Renal cortex interstitium (tissue), 11 donors: ENCODE measurements at regions not wholly inside any gene's neighbourhood (a gene's known extent, or its start where the extent isn't known, plus 50 kb on each side); places are given as distances from the start of the nearest gene placed in this dataset.

ENCODE experiments used
- DNase-seq, 11 donors: peaks; one replicate each; pipeline ENCODE4 v3.0.0-alpha.2; 2013; ENCODE audit warnings: low read depth in 9 of 11, low spot score in 4 of 11; ENCODE audit errors: extremely low read depth in 1 of 11

DNA sequence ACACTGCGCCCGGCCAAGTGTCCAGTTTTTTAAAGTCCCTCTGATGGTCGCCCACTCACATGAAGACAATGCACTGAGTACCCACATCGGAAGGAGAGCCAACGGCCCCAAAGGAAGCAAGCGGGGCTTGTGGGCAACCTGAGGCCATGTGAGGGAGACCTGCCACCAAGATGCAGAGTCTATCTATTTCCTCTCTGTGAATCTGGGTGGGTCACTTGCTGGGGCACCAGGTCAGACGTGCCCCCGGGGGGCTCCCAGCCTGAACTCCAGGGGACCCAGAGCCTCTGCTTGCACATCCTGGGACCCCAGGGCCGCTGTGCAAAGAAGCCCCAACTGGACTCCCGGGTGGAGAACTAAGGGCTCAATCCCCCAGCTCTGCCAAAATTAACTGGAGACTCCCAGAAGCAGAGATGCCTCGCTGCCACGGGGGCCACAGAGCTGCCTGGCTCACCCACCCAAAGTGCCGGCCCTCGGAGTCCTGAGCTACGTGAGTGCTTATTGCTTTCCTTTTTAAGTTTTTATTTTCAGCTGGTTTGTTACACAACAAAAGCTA is 106.4 kb downstream of the BRD1 start:
- DNase-seq, result no peak

DNA sequence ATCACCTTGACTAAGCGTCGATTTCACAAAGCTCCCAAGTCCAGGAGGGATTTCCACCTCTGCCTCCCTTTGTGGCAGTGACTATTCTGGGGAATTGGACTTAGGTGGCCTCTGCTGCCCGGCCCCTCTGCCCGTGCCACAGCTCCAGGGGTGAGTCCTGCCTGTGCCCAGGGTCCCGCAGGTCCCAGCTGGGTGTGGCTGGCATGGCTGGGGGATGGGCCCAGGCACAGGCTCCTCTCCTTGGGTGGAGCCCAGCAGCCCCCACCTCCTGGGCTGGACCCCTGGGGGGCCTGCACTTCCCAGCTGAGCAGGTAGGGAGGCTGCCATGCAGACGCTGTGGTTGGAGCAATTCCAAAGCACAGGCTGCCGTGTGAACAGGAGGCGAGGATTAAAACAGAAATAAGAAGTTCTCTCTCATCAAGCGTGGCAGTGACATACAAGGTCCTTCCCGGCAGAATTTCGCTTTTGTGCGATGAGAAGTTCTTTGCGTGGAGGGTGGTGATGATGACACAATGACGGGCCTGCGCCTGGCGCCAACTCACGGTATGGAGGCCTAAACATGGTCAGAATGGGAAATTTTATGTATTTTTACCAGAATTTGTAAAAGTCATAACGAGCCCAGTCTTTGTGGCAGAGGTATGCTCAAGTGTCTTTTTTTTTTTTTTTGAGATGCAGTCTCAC is 107.3 kb downstream of the BRD1 start:
- no peak for DNase-seq

DNA sequence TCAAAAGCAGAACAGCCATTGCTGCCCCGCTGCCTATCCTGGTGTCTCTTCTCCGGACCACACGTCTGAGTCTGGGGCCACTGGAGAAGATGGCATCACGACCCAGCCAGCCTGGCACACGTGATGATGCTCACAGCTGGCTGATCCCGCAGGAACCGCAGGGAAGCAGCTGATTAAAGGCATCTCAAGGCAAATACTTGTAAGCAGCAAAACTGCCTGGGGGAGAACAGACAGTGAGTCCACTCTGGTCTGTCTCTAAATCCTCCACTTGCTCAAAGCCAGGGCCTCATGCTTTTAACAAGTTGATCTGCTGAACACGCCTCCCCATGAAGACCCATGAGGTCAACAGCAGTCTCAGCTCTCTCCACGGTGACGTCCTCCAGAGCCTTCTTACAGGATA is 108.6 kb downstream of the BRD1 start:
- no peak for DNase-seq

DNA sequence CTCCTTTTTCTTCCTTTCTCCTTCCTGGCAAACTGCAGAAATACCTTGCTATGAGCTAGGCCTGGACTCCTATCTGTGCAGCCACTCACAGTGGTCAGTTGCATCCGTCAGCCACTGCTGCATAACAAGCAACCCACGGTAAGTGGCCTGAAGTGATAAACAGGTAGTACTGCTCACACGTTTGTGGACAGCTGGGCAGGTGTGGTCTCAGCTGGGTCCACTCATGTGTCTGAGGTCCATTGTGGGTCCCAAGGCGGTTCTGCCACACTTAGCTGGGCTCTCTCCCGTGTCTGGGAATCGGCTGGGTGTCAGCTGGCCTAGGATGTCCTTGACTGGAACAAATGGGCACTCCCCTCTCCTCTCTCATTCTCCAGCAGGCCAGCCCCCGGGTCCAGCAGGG is 109.3 kb downstream of the BRD1 start:
- DNase-seq, result no peak

DNA sequence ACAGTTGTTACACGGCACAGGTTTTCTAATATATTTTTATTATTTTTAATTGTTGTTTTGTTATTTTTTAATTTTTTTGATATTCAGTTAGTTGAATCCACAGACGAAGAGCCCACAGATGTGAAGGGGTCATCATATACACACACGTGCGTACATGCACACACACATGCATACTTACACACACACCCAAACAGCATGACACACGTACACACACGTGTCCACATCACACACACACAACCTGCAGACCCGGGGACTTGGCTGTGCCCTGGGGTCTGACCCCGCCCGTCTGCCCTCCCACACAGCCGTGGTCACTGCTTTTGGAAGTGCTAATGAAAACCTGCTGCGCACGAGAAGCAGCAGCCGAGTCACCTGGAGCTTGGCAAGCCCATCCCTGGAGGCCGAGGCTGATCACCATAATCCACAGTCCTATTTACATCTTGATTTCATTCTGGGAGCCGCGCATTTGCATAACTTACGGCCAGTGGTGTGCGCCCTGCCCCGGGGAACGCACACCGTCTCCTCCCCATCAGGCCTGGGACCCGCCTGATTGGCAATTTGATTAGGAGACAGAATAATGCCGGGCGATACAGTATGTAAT is 110.3 kb downstream of the BRD1 start:
- DNase-seq, result no peak

DNA sequence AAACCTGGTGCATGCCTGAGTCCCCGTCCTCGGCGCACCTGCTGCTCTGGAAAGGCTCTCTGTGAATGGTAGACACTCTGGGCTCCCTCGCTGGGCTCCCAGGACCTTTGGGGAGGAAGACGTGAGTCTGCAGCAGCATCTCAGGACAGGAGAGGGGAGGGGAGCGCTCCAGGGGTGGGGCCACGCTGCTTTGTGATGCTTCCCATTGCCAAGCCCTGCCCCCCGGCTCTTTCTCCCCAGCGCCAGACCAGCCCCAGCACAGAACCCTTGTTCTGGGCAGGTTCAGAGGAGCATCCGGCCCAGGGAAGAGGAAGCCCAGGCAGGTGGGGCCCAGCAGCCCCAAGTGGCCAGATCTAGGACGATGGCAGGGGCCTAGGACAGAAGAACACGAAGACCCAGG is 111.2 kb downstream of the BRD1 start:
- DNase-seq, result no peak

DNA sequence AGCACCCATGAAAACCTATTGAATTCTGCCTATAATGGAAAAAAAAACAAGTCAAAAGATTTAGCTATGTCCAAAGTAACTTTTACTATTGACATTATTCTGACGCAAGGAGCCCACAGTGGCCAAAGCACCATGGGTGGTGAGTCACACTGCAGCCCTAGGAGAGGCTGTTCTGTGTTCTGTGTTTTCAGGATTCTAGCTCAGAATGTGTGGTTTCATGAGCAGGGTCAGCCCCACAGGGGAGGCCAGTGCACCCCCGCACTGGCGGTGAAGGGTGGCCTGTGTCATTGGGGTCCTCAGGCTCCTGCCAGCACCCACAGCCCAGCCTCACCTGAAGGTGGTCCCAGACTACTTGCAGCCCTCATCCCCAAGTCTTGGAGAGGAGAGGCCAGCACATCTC is 112.2 kb downstream of the BRD1 start:
- no peak for DNase-seq

DNA sequence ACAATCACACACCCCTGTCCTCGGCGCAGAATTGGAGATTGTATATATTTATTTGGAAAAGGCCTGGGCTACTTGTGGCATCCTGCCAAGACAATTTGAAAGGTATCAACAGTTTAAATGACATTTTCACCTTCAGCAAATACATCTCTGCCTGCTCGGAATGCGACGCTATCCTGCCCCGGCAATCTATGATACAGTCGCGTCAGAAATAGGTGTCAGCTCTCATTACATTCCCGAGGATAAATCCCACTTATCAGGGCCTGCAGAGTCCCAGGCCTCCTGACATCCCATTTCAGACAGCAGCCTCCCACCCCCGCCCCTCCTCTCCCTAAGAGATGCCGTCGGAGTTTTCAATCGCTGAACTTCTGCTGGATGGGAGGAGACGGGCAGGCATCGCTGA is 114.7 kb downstream of the BRD1 start:
- no peak for DNase-seq

DNA sequence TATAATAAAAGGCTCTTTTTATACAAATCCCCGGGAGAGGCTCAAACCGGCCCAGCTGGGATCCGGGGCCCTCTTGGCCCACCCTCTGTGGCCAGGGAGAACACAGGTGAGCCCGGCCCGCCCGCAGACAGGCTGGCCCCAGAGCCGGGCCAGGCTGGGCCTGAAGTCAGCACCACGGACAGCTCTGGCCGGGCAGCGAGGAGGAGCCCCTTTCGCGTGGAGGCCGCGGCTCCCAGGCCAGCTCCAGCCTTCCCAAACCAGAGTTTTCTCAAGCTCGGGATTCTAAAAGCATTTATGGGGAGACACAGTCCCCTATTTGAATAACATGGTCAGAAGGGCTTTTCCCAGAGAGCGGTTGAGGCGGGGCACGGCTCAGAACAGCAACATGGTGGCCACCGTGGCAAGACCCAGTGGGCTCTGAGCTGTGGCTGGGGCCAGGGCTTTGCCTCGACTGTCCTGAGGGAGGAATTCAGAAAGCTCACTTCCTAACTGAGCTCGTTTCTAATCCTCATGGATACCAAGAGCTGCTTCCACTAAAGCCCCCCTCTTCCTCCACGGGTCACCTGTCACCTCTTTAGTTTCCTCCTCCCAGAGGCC is 115.4 kb downstream of the BRD1 start:
- DNase-seq, result peak; percentile 7 to 50 (median 25)

DNA sequence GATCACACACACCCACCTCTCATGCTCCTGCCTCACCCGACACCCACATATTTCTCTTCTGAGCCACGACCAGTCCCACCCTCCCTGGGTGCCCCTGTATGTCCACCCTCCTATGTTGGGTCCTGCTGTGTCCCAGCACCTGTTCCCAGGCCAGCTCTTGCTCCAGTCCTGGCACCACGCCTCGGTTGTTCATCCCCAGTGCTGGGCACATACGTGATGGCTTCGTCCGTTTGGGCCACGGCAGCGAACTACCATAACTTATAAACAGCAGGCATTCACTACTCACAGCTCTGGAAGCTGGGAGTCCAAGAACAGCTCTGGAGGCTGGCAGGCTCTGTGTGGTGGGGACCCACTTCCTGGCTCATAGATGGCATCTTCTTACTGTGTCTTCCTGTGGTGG is 116.9 kb downstream of the BRD1 start:
- DNase-seq, result no peak

DNA sequence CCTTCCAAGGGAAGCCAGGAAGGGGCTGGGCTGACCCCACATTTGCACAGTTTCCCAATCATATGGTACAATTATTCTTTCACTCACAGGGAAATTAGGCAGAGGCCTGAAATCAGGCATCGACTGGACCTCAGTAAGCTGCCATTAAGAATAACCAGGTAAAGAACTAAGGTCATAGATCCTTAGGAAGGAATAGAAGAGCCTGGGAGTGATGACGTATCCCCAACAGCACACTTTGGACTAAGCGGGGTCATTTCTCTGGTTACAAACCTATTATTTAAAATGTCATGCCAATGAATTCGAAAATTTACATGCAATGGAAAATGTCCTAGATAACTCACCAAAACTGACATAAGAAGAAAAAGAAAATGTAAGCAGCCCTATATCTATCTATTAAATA is 118.2 kb downstream of the BRD1 start:
- DNase-seq, result no peak

DNA sequence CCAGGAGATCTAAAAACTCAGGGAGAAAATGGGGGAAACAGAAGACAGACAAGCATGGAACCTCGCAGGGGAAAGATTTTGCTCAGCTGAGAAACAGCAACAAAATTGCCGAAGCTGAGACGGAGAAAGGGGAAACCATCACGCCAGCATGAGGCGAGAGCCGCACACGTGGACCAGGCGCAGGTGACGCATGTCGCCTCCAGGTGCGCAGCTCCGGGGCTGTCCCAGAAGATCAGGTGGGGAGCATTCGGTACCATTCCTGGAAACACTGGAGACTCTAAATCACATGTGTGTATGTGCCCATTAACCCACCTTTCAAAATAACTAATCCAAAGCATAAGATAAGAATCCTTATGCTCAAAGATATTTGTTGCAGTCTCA is 121.7 kb downstream of the BRD1 start:
- no peak for DNase-seq

DNA sequence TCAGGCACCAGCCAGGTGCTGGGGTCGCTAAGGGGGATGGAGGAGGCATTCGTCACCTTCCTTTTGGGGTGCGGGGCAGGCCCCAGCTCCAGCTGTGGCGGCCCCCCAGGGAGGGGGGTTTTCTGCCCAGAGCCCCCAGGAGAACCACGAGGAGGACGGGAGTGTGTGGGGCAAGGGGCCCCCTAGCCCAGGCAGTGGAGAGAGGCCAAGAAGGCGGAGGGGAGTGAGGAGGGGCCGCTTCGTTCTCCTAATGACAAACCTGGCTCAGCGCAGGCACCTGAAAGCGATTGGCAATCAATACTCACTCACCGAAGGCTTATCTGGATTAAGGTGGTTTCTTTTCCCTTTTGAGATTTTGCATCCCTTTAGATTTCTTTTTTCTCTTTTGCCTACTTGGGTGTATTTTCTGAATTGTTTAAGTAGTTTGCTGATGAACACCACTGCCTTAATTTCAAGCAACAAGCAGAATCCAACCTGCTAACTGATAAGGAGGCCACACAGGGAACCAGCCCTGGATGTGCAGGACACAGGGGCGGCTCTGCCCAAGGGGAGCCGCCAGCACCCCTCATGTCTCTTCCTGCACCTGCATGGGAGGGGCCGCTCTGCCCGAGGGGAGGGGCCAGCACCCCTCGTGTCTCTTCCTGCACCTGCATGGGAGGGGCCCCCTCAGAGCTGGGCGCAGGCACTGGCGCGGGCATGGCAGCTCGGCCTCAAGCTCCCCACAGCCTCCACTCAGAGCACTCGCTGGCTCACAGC is 122.3 kb downstream of the BRD1 start:
- DNase-seq, result no peak

DNA sequence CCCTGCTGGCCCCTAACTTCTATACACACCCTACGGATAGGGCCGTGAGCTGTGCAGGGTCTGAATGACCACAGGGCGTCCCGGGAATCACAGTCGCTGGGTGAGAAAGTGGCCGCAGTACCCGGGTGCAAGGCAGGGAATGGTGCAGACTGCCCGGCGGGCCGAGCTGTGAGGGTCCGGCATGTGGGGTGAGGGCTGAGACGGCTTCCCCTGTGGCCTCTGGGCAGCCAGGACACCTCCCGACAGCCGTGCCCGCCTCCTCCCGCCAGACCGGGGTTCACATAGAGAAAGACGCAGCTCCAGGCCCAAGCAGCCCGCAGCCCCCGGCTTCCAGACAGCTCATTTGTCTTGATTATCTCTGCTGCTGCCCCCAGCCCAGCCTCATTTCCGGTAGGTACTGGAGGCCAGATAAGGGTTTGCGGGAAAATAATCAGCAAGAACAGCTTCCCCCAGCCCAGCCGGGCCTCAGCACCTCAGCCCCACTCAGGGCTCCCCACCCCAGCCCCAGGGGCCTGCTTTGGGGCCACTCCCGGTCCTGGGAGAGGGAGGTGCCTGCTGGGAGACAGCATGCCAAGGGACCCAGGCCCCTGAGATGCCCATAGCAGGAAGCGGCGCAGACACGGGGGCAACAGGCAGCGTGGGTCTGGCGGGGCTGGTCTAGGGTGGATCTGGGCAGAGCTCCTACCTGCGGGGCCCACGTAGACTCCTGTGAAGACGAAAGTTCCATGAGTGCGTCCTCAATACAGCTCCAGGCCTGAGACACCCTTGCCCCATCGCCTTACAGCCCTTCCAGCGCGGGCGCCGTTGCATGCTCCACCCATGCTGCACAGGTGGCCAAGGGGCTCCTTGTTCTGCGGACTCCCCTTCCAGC is 123.1 kb downstream of the BRD1 start:
- DNase-seq, result peak in 1 of 11 donors; percentile 7

DNA sequence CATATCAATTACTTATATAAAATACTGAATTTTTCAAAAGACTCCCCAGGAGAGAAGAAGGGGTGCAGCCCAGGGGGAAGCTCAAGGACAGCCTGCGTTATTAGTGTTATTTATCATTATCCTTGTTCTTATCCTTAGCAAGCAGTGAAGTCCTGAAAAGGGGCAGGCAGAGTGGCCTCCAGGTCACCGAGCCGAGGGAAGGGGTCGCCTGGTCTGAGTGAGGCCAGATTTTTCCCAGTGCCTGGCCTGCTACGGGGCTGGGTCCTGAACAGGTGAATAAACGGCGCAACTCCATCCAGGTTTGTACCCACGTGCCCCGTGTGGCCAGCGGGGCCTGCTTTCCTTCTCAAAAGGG is 123.7 kb downstream of the BRD1 start:
- no peak for DNase-seq

DNA sequence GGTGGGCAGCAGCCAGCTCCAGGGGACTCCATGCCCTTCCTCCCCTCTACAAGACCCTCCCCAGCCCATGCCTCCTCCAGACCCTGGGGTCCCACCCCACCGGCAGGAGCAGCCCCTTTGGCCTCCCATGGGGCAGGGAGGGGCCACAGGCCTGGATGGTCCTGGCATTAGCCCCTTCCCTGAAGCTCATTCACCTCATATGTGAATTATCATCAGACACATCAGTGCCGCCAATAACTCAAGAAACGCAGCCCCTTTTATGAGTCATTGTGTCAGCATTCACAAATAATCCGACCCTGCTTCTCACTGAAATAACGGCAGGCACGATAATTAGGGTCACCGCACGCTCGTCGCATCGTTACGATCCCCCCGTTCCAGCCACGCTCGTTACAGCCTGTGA is 124.2 kb downstream of the BRD1 start:
- no peak for DNase-seq

DNA sequence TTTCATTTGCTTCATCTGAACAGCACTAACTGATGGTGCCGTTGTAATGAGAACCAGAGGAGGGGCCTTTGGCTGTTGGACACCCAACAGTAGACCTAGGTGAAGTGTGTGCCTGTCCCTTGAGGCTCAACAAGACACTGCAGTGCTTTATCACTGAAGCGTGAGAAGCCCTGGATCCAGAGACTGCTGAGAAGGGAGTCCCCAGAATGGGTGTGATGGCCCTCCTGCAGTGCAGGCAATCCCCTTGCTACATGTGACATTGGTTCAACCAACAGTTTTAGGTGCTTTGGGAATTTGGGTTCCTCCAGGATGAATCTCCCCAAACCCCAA is 125.6 kb downstream of the BRD1 start:
- DNase-seq, result no peak

DNA sequence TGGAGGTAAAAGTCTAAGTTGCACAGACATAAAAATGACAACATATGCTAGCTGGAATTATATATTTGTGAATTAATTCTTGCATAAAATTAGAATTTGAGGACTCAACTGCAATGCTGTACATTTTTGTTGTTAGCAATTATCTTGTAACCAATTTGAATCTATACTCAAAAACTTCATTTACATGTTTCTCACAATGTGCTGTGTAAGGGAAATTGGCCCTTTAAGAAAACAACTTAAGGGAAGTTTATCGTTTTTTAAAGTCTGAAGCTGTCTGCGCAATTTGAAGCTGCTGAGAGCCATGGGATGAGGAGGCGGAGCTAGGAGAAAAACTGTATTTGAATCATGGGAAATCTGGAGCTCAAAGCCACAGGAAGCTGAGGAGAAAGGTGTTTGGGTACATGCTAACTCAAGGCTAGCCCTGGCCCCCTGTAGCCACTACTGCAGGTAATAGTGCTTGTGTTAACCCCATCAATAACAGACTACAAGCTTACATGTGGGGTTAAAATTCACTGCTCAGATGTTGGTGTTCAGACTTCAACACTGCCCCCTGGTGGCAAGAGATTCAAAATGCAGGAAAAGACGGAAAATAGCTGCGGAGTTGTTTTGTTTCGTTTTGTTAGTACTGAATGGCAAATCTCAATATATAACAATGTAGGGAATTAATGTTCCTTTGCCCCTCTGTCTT is 126.1 kb downstream of the BRD1 start:
- DNase-seq, result no peak
